Kidney (tissue), 13 donors: ENCODE measurements at regions not wholly inside any gene's neighbourhood (a gene's known extent, or its start where the extent isn't known, plus 50 kb on each side); places are given as distances from the start of the nearest gene placed in this dataset.
"Not testable (repeated sequence)": the region's sequence is repeated elsewhere in the genome, so short reads cannot be mapped to it uniquely, and the experiment has no call there.

Experiments used
- DNase-seq, 5 donors: peaks; one replicate each; pipeline ENCODE4 v3.0.0-alpha.2; 2013 to 2020
- FAIRE-seq: peaks from 2 replicates; lab custom pipeline; 2012; peaks lifted over from hg19 to GRCh38; lab: Jason Lieb, UNC
- H3K27ac ChIP-seq, 2 donors: one replicate each; pipeline ENCODE4 v1.7.0; 2013; ENCODE audit warnings: low read depth in 2 of 2, low read length in 2 of 2, inconsistent platforms in 1 of 2
- H3K27me3 ChIP-seq: one replicate; pipeline ENCODE4 v1.7.1; 2013; ENCODE audit warnings: low read length, inconsistent platforms; ENCODE audit not compliant: control insufficient read depth, insufficient read depth
- H3K36me3 ChIP-seq, 3 donors: one replicate each; pipeline versions ENCODE4 v1.7.0 to v1.7.1; 2013; ENCODE audit warnings: low read length in 3 of 3, control low read depth in 1 of 3, inconsistent platforms in 1 of 3; ENCODE audit not compliant: insufficient read depth in 3 of 3, control insufficient read depth in 2 of 3
- H3K4me1 ChIP-seq, 3 donors: one replicate each; pipeline versions ENCODE4 v1.7.0 to v1.7.1; 2013; ENCODE audit warnings: low read length in 3 of 3, inconsistent platforms in 1 of 3, low read depth in 1 of 3; ENCODE audit not compliant: control insufficient read depth in 2 of 3, insufficient read depth in 2 of 3
- H3K4me3 ChIP-seq, 3 donors: one replicate each; pipeline versions ENCODE4 v1.7.0 to v1.8.1; 2013; ENCODE audit warnings: low read length in 3 of 3, control low read depth in 1 of 3, inconsistent platforms in 1 of 3
- H3K9ac ChIP-seq, 3 donors: one replicate each; pipeline versions ENCODE4 v1.7.0 to v1.7.1; 2013; ENCODE audit warnings: low read length in 3 of 3, control low read depth in 1 of 3, inconsistent platforms in 1 of 3
- H3K9me3 ChIP-seq, 3 donors: one replicate each; pipeline versions ENCODE4 v1.7.0 to v1.7.1; 2013; ENCODE audit warnings: low read length in 3 of 3, control low read depth in 1 of 3, inconsistent platforms in 1 of 3; ENCODE audit not compliant: control insufficient read depth in 2 of 3, insufficient read depth in 1 of 3
- CTCF ChIP-seq: IDR thresholded peaks from 3 replicates; pipeline ENCODE4 v1.5.1; 2012; ENCODE audit warnings: mild to moderate bottlenecking, moderate library complexity, borderline replicate concordance; ENCODE audit not compliant: insufficient read depth; ENCODE audit errors: extremely low read depth
- intact Hi-C: fragments of 100-400 bp; cut with DNase I; formaldehyde crosslinking; loops from one replicate; pipeline ENCODE4 v1.11.1; 2022
- donor health status: control.
- donor health status: control.
- donor health status: control.
- donor health status: control.
- donor health status: control.
- donor health status: DM: yes; HTN: yes; CAD: no.
- donor health status: Normal renal cell carcinoma (clear cell type).

- DNase-seq (peak in 2 of 5 donors; percentile 70 to 87), FAIRE-seq (no peak)
- Histone ChIP-seq H3K4me1 (no peaks in the 10 kb centered on the region), H3K27me3 (no peaks in the 10 kb centered on the region), H3K9ac (no peak overlapping the region), H3K9me3 (no peaks in the 10 kb centered on the region), H3K27ac (no peak overlapping the region), H3K4me3 (no peak overlapping the region), H3K36me3 (no peaks in the 10 kb centered on the region)
- intact Hi-C loops: no loop called here
- TF ChIP-seq CTCF: no peak
These were observed 98.6 kb upstream of the LRPAP1 start for GRCh38 chr4:3630598-3631543.

- Histone ChIP-seq H3K27me3 (no peaks in the 10 kb centered on the region), H3K36me3 (no peaks in the 10 kb centered on the region), H3K4me3 (no peak overlapping the region), H3K9ac (no peak overlapping the region), H3K9me3 (no peaks in the 10 kb centered on the region), H3K27ac (no peak overlapping the region), H3K4me1 (no peaks in the 10 kb centered on the region)
- no peak for TF ChIP-seq CTCF
- intact Hi-C loops: no loop called here
- FAIRE-seq (no peak), DNase-seq (peak in 1 of 5 donors; percentile 41)
These were observed 97.9 kb upstream of the LRPAP1 start for GRCh38 chr4:3630136-3630597.

- Histone ChIP-seq H3K4me1 (no peaks in the 10 kb centered on the region), H3K4me3 (no peak overlapping the region), H3K36me3 (no peaks in the 10 kb centered on the region), H3K27me3 (no peaks in the 10 kb centered on the region), H3K9me3 (no peaks in the 10 kb centered on the region), H3K9ac (no peak overlapping the region), H3K27ac (no peak overlapping the region)
- intact Hi-C loops: no loop called here
- FAIRE-seq: no peak
- peak in 1 of 5 donors; percentile 40 for DNase-seq
- no peak for TF ChIP-seq CTCF
These were observed 97.4 kb upstream of the LRPAP1 start for GRCh38 chr4:3629665-3630064.

GRCh38 chr4:3629176-3629575 lies 97.0 kb upstream of the LRPAP1 start:
- H3K36me3 ChIP-seq, H3K4me3 ChIP-seq, H3K9me3 ChIP-seq, H3K4me1 ChIP-seq, intact Hi-C loops, H3K27me3 ChIP-seq, FAIRE-seq, H3K9ac ChIP-seq, H3K27ac ChIP-seq: not testable (repeated sequence)
- DNase-seq: peak in 1 of 5 donors; percentile 29
